HG03060 (cell line): ENCODE measurements at regions not wholly inside any gene's neighbourhood (a gene's known extent, or its start where the extent isn't known, plus 50 kb on each side); places are given as distances from the start of the nearest gene placed in this dataset.
"Not testable (repeated sequence)": the region's sequence is repeated elsewhere in the genome, so short reads cannot be mapped to it uniquely, and the experiment has no call there.

Source experiments
- ATAC-seq: cut with Tn5 transposase; IDR thresholded peaks from one replicate; pipeline ENCODE4 v1.9.1; 2021; ENCODE audit warnings: low read depth, moderate number of reproducible peaks; ENCODE audit not compliant: unreplicated experiment

- ATAC-seq = no peak
These were observed 56.5 kb downstream of the KCTD12 start for GRCh38 chr13:76829572-76830327.

- ATAC-seq = no peak
These were observed 57.9 kb downstream of the KCTD12 start for GRCh38 chr13:76828316-76828741.

- ATAC-seq = no peak
These were observed 59.7 kb downstream of the KCTD12 start for GRCh38 chr13:76826527-76826926.

GRCh38 chr13:76825430-76825829 lies 60.8 kb downstream of the KCTD12 start:
- ATAC-seq = no peak

- no peak for ATAC-seq
These were observed 62.2 kb downstream of the KCTD12 start for GRCh38 chr13:76823969-76824368.

GRCh38 chr13:76822698-76823267 lies 63.4 kb downstream of the KCTD12 start:
- ATAC-seq = peak; percentile 59

GRCh38 chr13:76821222-76821621 lies 65.0 kb downstream of the KCTD12 start:
- not testable (repeated sequence) for ATAC-seq

- no peak for ATAC-seq
These were observed 65.4 kb downstream of the KCTD12 start for GRCh38 chr13:76820759-76821158.

GRCh38 chr13:76816394-76816793 lies 69.8 kb downstream of the KCTD12 start:
- no peak for ATAC-seq

GRCh38 chr13:76815344-76815743 lies 70.9 kb downstream of the KCTD12 start:
- no peak for ATAC-seq

- ATAC-seq = no peak
These were observed 72.3 kb downstream of the KCTD12 start for GRCh38 chr13:76813891-76814290.

- no peak for ATAC-seq
These were observed 73.1 kb downstream of the KCTD12 start for GRCh38 chr13:76813000-76813691.

- ATAC-seq = no peak
These were observed 73.9 kb downstream of the KCTD12 start for GRCh38 chr13:76812206-76812897.

- no peak for ATAC-seq
These were observed 76.8 kb downstream of the KCTD12 start for GRCh38 chr13:76809389-76809788.

GRCh38 chr13:76808927-76809326 lies 77.3 kb downstream of the KCTD12 start:
- no peak for ATAC-seq

- no peak for ATAC-seq
These were observed 81.4 kb downstream of the KCTD12 start for GRCh38 chr13:76804801-76805200.

- ATAC-seq = no peak
These were observed 82.4 kb downstream of the KCTD12 start for GRCh38 chr13:76803831-76804230.

- ATAC-seq = no peak
These were observed 85.3 kb downstream of the KCTD12 start for GRCh38 chr13:76800943-76801342.

GRCh38 chr13:76799696-76800095 lies 86.5 kb downstream of the KCTD12 start:
- ATAC-seq = no peak

- no peak for ATAC-seq
These were observed 88.2 kb downstream of the KCTD12 start for GRCh38 chr13:76798037-76798436.

- ATAC-seq = no peak
These were observed 88.8 kb downstream of the KCTD12 start for GRCh38 chr13:76797361-76797760.
